ENCODE measurements at regions not wholly inside any gene's neighbourhood (a gene's known extent, or its start where the extent isn't known, plus 50 kb on each side); places are given as distances from the start of the nearest gene placed in this dataset.
"Not testable (repeated sequence)": the region's sequence is repeated elsewhere in the genome, so short reads cannot be mapped to it uniquely, and the experiment has no call there.

DNA sequence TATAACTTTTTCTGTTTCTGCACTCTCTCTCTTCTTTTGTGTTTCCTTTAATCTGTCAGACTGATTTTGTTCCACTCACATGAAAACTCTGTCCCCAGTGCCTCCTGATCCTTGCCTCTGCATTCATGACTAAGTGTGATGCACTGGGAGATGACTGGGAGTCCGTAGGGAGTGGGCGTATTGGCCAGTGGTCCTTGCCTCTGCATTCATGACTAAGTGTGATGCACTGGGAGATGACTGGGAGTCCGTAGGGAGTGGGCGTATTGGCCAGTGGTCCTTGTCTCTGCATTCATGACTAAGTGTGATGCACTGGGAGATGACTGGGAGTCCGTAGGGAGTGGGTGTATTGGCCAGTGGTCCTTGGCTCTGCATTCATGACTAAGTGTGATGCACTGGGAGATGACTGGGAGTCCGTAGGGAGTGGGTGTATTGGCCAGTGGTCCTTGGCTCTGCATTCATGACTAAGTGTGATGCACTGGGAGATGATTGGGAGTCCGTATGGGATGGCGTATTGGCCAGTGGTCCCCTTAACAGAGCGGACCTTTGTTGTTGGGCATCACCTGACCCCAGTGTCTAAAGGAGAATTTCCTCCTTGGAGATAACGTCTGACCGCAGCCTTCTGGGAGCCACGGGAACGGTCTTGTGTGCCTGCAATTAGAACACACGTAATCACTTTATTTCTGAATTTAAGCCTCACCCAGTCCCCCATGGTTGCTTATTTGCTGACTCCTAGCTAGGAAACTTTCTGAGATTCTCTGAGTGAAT lies 266.0 kb downstream of the TRIML1 start:
- peaks cover 26% of the 10 kb centered on the region for H3K9me3 Mint-ChIP-seq
- H3K4me3 Mint-ChIP-seq; H3K27me3 Mint-ChIP-seq (ENCODE audit: insufficient read depth); H3K27ac Mint-ChIP-seq; H3K4me1 Mint-ChIP-seq (ENCODE audit: low read depth); intact Hi-C loops (cut with micrococcal nuclease); DNase-seq (ENCODE audit: low spot score); H3K36me3 Mint-ChIP-seq (ENCODE audit: low read depth): not testable (repeated sequence)

GRCh38 chr4:188408244-188409030 lies 269.2 kb downstream of the TRIML1 start:
- Mint-ChIP-seq H3K36me3 (ENCODE audit: low read depth) (no peaks in the 10 kb centered on the region), H3K27me3 (ENCODE audit: insufficient read depth) (no peaks in the 10 kb centered on the region), H3K27ac (no peak overlapping the region), H3K4me1 (ENCODE audit: low read depth) (no peaks in the 10 kb centered on the region), H3K4me3 (no peak overlapping the region), H3K9me3 (peaks cover 25% of the 10 kb centered on the region)
- no peak for DNase-seq (ENCODE audit: low spot score)
- intact Hi-C loops (cut with micrococcal nuclease): no loop called here

DNA sequence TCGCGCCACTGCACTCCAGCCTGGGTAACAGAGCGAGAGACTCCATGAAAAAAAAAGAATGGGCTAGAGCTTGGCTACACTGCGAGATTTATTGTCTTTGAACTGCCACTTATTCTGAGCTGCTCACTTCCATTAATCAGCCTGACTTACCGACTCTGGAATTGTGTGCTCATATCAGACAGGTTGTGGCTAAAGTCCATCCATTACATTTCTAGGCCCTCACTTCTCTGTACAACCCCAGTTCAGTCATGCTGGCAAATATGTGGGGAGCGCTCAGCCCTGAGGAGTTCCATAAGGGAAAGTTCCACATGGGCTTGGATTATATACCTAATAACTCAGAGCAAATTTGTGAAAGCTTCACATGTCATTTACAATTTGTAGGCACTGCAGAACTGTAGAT lies 270.6 kb downstream of the TRIML1 start:
- intact Hi-C loops (cut with micrococcal nuclease): no loop called here
- H3K36me3 Mint-ChIP-seq (ENCODE audit: low read depth): no peaks in the 10 kb centered on the region
- no peak overlapping the region for H3K27ac Mint-ChIP-seq
- peaks cover 20% of the 10 kb centered on the region for H3K9me3 Mint-ChIP-seq
- H3K4me1 Mint-ChIP-seq (ENCODE audit: low read depth): no peaks in the 10 kb centered on the region
- H3K27me3 Mint-ChIP-seq (ENCODE audit: insufficient read depth): no peaks in the 10 kb centered on the region
- no peak overlapping the region for H3K4me3 Mint-ChIP-seq
- no peak for DNase-seq (ENCODE audit: low spot score)

- no peak overlapping the region for H3K4me3 Mint-ChIP-seq
- H3K27me3 Mint-ChIP-seq (ENCODE audit: insufficient read depth): no peaks in the 10 kb centered on the region
- no peaks in the 10 kb centered on the region for H3K36me3 Mint-ChIP-seq (ENCODE audit: low read depth)
- peaks cover 21% of the 10 kb centered on the region for H3K9me3 Mint-ChIP-seq
- no peaks in the 10 kb centered on the region for H3K4me1 Mint-ChIP-seq (ENCODE audit: low read depth)
- H3K27ac Mint-ChIP-seq: no peak overlapping the region
- DNase-seq (ENCODE audit: low spot score): no peak
- intact Hi-C loops (cut with micrococcal nuclease): no loop called here
Observed at GRCh38 chr4:188411805-188412204, 272.6 kb downstream of the TRIML1 start.

- no peaks in the 10 kb centered on the region for H3K27me3 Mint-ChIP-seq (ENCODE audit: insufficient read depth)
- intact Hi-C loops (cut with micrococcal nuclease): no loop called here
- no peaks in the 10 kb centered on the region for H3K36me3 Mint-ChIP-seq (ENCODE audit: low read depth)
- peaks cover 20% of the 10 kb centered on the region for H3K9me3 Mint-ChIP-seq
- H3K4me3 Mint-ChIP-seq: no peak overlapping the region
- H3K27ac Mint-ChIP-seq: no peak overlapping the region
- DNase-seq (ENCODE audit: low spot score): no peak
- H3K4me1 Mint-ChIP-seq (ENCODE audit: low read depth): no peaks in the 10 kb centered on the region
Observed at GRCh38 chr4:188412499-188412898, 273.3 kb downstream of the TRIML1 start.

DNA sequence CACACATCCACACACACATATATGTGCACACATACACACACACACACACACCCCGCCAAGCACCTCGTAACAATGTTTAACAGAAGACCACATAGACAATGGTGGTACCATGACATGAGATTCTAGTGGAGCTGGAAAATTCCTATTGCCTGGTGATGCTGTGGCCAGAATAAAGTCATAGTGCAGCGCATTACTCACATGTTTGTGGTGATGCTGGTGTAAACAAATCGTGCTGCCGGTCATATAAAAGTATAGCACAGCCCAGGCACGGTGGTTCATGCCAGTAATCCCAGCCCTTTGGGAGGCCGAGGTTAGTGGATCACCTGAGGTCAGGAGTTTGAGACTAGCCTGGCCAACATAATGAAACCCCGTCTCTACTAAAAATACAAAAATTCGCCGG lies 275.2 kb downstream of the TRIML1 start:
- DNase-seq (ENCODE audit: low spot score): no peak
- no peaks in the 10 kb centered on the region for H3K27me3 Mint-ChIP-seq (ENCODE audit: insufficient read depth)
- H3K9me3 Mint-ChIP-seq: peaks cover 20% of the 10 kb centered on the region
- no peaks in the 10 kb centered on the region for H3K36me3 Mint-ChIP-seq (ENCODE audit: low read depth)
- no peak overlapping the region for H3K4me3 Mint-ChIP-seq
- H3K4me1 Mint-ChIP-seq (ENCODE audit: low read depth): no peaks in the 10 kb centered on the region
- no peak overlapping the region for H3K27ac Mint-ChIP-seq
- intact Hi-C loops (cut with micrococcal nuclease): no loop called here

DNA sequence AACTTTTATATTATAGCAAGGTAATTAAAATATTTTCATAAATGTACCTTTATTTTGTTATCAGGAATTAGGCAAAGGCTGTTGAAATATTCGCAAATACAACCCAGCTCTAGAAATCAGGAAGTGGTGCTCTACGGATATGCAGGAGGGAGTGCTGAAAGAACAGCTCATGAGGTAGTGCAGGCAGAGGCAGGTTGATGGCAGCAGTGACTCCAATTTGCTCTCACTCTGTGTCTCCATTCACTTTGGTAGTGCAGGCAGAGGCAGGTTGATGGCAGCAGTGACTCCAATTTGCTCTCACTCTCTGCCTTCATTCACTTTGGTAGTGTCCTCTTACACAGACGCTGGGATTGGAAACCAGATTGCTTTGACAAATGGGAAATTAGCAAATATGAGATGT lies 277.9 kb downstream of the TRIML1 start:
- Mint-ChIP-seq H3K27ac (no peak overlapping the region), H3K36me3 (ENCODE audit: low read depth) (no peaks in the 10 kb centered on the region), H3K27me3 (ENCODE audit: insufficient read depth) (no peaks in the 10 kb centered on the region), H3K9me3 (peaks cover 17% of the 10 kb centered on the region), H3K4me1 (ENCODE audit: low read depth) (no peaks in the 10 kb centered on the region), H3K4me3 (no peak overlapping the region)
- intact Hi-C loops (cut with micrococcal nuclease): no loop called here
- DNase-seq (ENCODE audit: low spot score): no peak

DNA sequence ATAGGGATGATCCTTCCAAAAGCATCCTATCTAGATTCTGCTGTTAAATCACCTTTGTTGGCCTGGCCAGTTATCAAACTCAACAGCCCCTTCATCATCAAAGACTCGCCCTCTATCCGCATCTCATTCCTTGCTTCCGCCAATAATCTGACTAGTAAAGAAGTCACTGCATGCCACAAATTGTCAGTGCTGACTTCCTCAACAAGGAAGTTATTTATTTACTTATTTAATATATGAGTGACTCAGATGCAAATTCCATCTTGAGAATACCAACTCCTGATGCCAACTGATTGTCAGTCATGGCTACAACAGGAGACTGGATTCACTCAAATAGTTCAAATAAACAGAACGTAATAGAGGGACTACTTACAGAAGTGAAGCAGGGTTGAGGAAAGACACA lies 283.8 kb downstream of the TRIML1 start:
- no peaks in the 10 kb centered on the region for H3K36me3 Mint-ChIP-seq (ENCODE audit: low read depth)
- H3K27me3 Mint-ChIP-seq (ENCODE audit: insufficient read depth): no peaks in the 10 kb centered on the region
- no peak overlapping the region for H3K4me3 Mint-ChIP-seq
- H3K9me3 Mint-ChIP-seq: peaks cover 3% of the 10 kb centered on the region
- DNase-seq (ENCODE audit: low spot score): no peak
- intact Hi-C loops (cut with micrococcal nuclease): no loop called here
- H3K27ac Mint-ChIP-seq: no peak overlapping the region
- no peaks in the 10 kb centered on the region for H3K4me1 Mint-ChIP-seq (ENCODE audit: low read depth)

GRCh38 chr4:188428935-188429334 lies 289.7 kb downstream of the TRIML1 start:
- Mint-ChIP-seq H3K27me3 (ENCODE audit: insufficient read depth) (no peaks in the 10 kb centered on the region), H3K4me1 (ENCODE audit: low read depth) (no peaks in the 10 kb centered on the region), H3K36me3 (ENCODE audit: low read depth) (no peaks in the 10 kb centered on the region), H3K9me3 (peaks cover 12% of the 10 kb centered on the region), H3K4me3 (no peak overlapping the region), H3K27ac (no peak overlapping the region)
- intact Hi-C loops (cut with micrococcal nuclease): no loop called here
- DNase-seq (ENCODE audit: low spot score): no peak

DNA sequence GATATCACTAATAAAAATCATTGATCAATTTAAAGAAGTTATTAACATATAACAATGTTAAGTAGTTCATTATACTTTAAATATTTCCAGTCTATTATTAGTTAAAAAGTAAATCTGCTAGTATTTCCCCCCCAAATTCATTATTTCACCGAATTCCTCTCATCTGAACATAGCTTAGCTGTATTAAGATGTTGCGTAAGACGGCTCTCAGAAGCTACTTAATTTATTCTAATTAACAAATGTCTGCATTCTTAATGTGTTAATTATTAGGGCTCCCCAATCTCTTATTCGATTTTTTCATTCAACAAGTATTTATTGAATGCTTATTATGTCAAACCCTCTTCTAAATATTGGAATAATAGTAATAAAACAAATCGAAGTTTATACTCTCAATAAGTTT lies 290.7 kb downstream of the TRIML1 start:
- DNase-seq (ENCODE audit: low spot score): no peak
- no peaks in the 10 kb centered on the region for H3K27me3 Mint-ChIP-seq (ENCODE audit: insufficient read depth)
- peaks cover 21% of the 10 kb centered on the region for H3K9me3 Mint-ChIP-seq
- H3K27ac Mint-ChIP-seq: no peak overlapping the region
- no peak overlapping the region for H3K4me3 Mint-ChIP-seq
- H3K36me3 Mint-ChIP-seq (ENCODE audit: low read depth): no peaks in the 10 kb centered on the region
- intact Hi-C loops (cut with micrococcal nuclease): no loop called here
- H3K4me1 Mint-ChIP-seq (ENCODE audit: low read depth): no peaks in the 10 kb centered on the region

DNA sequence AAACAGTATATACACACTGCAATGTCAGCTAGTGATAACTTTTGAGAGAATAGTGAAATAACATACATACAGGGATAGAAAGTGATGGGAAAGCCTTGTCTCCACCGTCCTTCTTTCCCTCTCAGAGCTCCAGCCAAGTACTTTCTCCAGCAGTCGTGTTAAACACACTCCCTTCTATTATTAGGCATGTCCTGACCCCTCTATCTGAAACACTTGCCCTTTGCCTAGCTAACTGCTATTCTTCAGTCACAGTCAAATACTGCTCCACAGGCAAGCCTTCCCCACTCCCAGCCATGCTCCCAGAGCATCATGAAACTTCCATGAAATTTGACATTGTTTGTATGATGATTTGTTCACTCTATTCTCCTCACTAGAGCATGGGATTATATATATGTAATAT lies 291.1 kb downstream of the TRIML1 start:
- Mint-ChIP-seq H3K9me3 (peaks cover 21% of the 10 kb centered on the region), H3K4me3 (no peak overlapping the region), H3K4me1 (ENCODE audit: low read depth) (no peaks in the 10 kb centered on the region), H3K27ac (no peak overlapping the region), H3K27me3 (ENCODE audit: insufficient read depth) (no peaks in the 10 kb centered on the region), H3K36me3 (ENCODE audit: low read depth) (no peaks in the 10 kb centered on the region)
- intact Hi-C loops (cut with micrococcal nuclease): no loop called here
- DNase-seq (ENCODE audit: low spot score): no peak

DNA sequence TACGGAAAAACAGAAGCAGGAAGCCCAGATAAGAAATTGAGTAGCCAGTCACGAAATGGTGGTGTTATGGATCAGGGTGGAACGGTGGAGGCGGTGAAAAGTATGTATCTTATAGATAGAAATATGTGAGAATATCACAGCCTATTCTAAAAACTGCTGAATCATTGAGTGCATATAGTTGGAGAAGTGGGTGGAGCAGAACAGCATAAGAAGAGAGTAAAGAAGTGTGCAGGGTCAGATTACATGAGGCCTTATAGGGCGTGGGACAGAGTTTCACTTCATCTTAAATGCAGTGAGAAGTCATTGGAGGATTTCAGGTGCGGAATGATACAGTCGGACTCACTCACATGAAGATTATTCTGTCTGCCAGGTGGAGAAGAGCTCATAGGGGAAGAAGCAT lies 293.1 kb downstream of the TRIML1 start:
- intact Hi-C loops (cut with micrococcal nuclease): no loop called here
- Mint-ChIP-seq H3K36me3 (ENCODE audit: low read depth) (no peaks in the 10 kb centered on the region), H3K4me1 (ENCODE audit: low read depth) (no peaks in the 10 kb centered on the region), H3K27ac (no peak overlapping the region), H3K27me3 (ENCODE audit: insufficient read depth) (no peaks in the 10 kb centered on the region), H3K4me3 (no peak overlapping the region), H3K9me3 (peaks cover 24% of the 10 kb centered on the region)
- no peak for DNase-seq (ENCODE audit: low spot score)

- no peak overlapping the region for H3K4me3 Mint-ChIP-seq
- peaks cover 30% of the 10 kb centered on the region for H3K9me3 Mint-ChIP-seq
- no peaks in the 10 kb centered on the region for H3K27me3 Mint-ChIP-seq (ENCODE audit: insufficient read depth)
- intact Hi-C loops (cut with micrococcal nuclease): no loop called here
- no peak for DNase-seq (ENCODE audit: low spot score)
- no peaks in the 10 kb centered on the region for H3K4me1 Mint-ChIP-seq (ENCODE audit: low read depth)
- no peaks in the 10 kb centered on the region for H3K36me3 Mint-ChIP-seq (ENCODE audit: low read depth)
- H3K27ac Mint-ChIP-seq: no peak overlapping the region
Observed at GRCh38 chr4:188433741-188434315, 294.6 kb downstream of the TRIML1 start.

Data from activated T-helper 1 cell treated with anti-CD3 and anti-CD28 coated beads, Interleukin-12 subunit alpha, Interleukin-12 subunit beta, Interleukin-2, Interleukin-4 antibody, amounts not matched to agents 30 ng/mL and 10 ng/mL and 1 ng/mL, durations not matched to agents 14 hours and 24 hours and 36 hours (primary cell).